ENCODE measurements at regions not wholly inside any gene's neighbourhood (a gene's known extent, or its start where the extent isn't known, plus 50 kb on each side); places are given as distances from the start of the nearest gene placed in this dataset.

GRCh38 chr14:101001311-101002069, 98.0 kb upstream of the RTL1 start:
- TF ChIP-seq CTCF (IDR thresholded peaks at IDR 0.05) (no peak), ZFX (IDR thresholded peaks at IDR 0.05; ENCODE audit: borderline replicate concordance) (no peak)

Measured in 22Rv1 (cell line).